Smooth muscle cell (in vitro differentiated cells): ENCODE measurements at regions not wholly inside any gene's neighbourhood (a gene's known extent, or its start where the extent isn't known, plus 50 kb on each side); places are given as distances from the start of the nearest gene placed in this dataset.

Experiments used
- DNase-seq: peaks from one replicate; lab custom pipeline; 2025; ENCODE audit not compliant: unreplicated experiment; lab: John Stamatoyannopoulos, UW
- H2AFZ ChIP-seq: fragments of 200-600 bp; sonication (generic); 2 replicates; pipeline ENCODE4 v1.6.0; 2016; ENCODE audit warnings: antibody characterized with exemption, low read depth, mild to moderate bottlenecking
- H3F3A ChIP-seq: fragments of 200-600 bp; sonication (generic); 2 replicates; pipeline ENCODE4 v1.6.0; 2017; ENCODE audit warnings: antibody characterized with exemption, low read depth
- H3K27ac ChIP-seq: fragments of 200-600 bp; sonication (generic); 2 replicates; pipeline ENCODE4 v1.5.1; 2016; ENCODE audit warnings: low read depth, mild to moderate bottlenecking
- H3K27me3 ChIP-seq: fragments of 200-600 bp; sonication (generic); 2 replicates; pipeline ENCODE4 v1.6.1; 2016; ENCODE audit warnings: low read depth, mild to moderate bottlenecking
- H3K36me3 ChIP-seq: fragments of 200-600 bp; sonication (generic); 2 replicates; pipeline ENCODE4 v1.5.1; 2016; ENCODE audit warnings: low read depth
- H3K4me1 ChIP-seq: fragments of 200-600 bp; sonication (generic); 2 replicates; pipeline ENCODE4 v1.5.1; 2016; ENCODE audit warnings: low read depth
- H3K4me2 ChIP-seq: fragments of 200-600 bp; sonication (generic); 2 replicates; pipeline ENCODE4 v1.6.0; 2016; ENCODE audit warnings: mild to moderate bottlenecking
- H3K4me3 ChIP-seq: fragments of 200-600 bp; sonication (generic); 2 replicates; pipeline ENCODE4 v1.5.1; 2016; ENCODE audit warnings: mild to moderate bottlenecking
- H3K79me2 ChIP-seq: fragments of 200-600 bp; sonication (generic); 2 replicates; pipeline ENCODE4 v1.6.0; 2016; ENCODE audit warnings: low read depth, mild to moderate bottlenecking
- H3K9ac ChIP-seq: fragments of 200-600 bp; sonication (generic); 2 replicates; pipeline ENCODE4 v1.6.0; 2016; ENCODE audit warnings: low read depth
- H3K9me3 ChIP-seq: fragments of 200-600 bp; sonication (generic); replicated peaks from 2 replicates; pipeline ENCODE4 v1.5.1; 2016; ENCODE audit warnings: low read depth
- H4K20me1 ChIP-seq: fragments of 200-600 bp; sonication (generic); 2 replicates; pipeline ENCODE4 v1.6.0; 2016; ENCODE audit warnings: low read depth
- CTCF ChIP-seq: fragments of 200-600 bp; sonication (generic); IDR thresholded peaks from 2 replicates; pipeline ENCODE4 v1.5.1; 2017; ENCODE audit warnings: borderline replicate concordance, mild to moderate bottlenecking, antibody characterized with exemption; ENCODE audit not compliant: insufficient read depth, poor library complexity, severe bottlenecking
- WGBS: methylation state at CpG from one replicate; pipeline ENCODE4 v1.1.7; 2016; ENCODE audit warnings: low lambda C conversion rate; 5-methylcytosine and 5-hydroxymethylcytosine counted together

- H3K27me3 ChIP-seq: no peaks in the 10 kb centered on the region
- H3K36me3 ChIP-seq: no peaks in the 10 kb centered on the region
- peaks cover 8% of the 10 kb centered on the region for H3K4me1 ChIP-seq
- DNase-seq: no peak
- no peak overlapping the region for H2AFZ ChIP-seq
- no peaks in the 10 kb centered on the region for H3K79me2 ChIP-seq
- H3K27ac ChIP-seq: no peak overlapping the region
- no peak overlapping the region for H3K4me2 ChIP-seq
- 96% methylated on average over 1 of the region's 1 CpG for WGBS
- H4K20me1 ChIP-seq: no peaks in the 10 kb centered on the region
- H3K9me3 ChIP-seq: no peaks in the 10 kb centered on the region
- TF ChIP-seq CTCF: no peak
- peaks cover 21% of the 10 kb centered on the region for H3F3A ChIP-seq
- H3K9ac ChIP-seq: no peak overlapping the region
- H3K4me3 ChIP-seq: no peak overlapping the region
These were observed 63.4 kb upstream of the STXBP6 start for GRCh38 chr14:25113394-25113793.

- TF ChIP-seq CTCF: no peak
- Histone ChIP-seq H3K9ac (peak overlapping the region; percentile 72), H3K79me2 (no peaks in the 10 kb centered on the region), H3K36me3 (no peaks in the 10 kb centered on the region), H3K27me3 (no peaks in the 10 kb centered on the region), H3K4me2 (peak overlapping the region; percentile 73), H3K4me3 (no peak overlapping the region), H4K20me1 (no peaks in the 10 kb centered on the region), H3K27ac (peak overlapping the region; percentile 96), H2AFZ (no peak overlapping the region), H3F3A (peaks cover 21% of the 10 kb centered on the region), H3K9me3 (no peaks in the 10 kb centered on the region), H3K4me1 (peaks cover 8% of the 10 kb centered on the region)
- no peak for DNase-seq
- WGBS: 6% methylated on average over 2 of the region's 2 CpGs
These were observed 61.2 kb upstream of the STXBP6 start for GRCh38 chr14:25111061-25111601.

GRCh38 chr14:25110106-25110505 lies 60.2 kb upstream of the STXBP6 start:
- Histone ChIP-seq H3K4me3 (no peak overlapping the region), H4K20me1 (no peaks in the 10 kb centered on the region), H3K79me2 (no peaks in the 10 kb centered on the region), H3K4me1 (peaks cover 8% of the 10 kb centered on the region), H2AFZ (peak overlapping the region; percentile 64), H3K27me3 (no peaks in the 10 kb centered on the region), H3F3A (peaks cover 21% of the 10 kb centered on the region), H3K9me3 (no peaks in the 10 kb centered on the region), H3K9ac (peak overlapping the region; percentile 72), H3K27ac (peak overlapping the region; percentile 96), H3K36me3 (no peaks in the 10 kb centered on the region), H3K4me2 (peak overlapping the region; percentile 73)
- no peak for TF ChIP-seq CTCF
- 13% methylated on average over 2 of the region's 2 CpGs for WGBS
- DNase-seq: no peak

- WGBS: 37% methylated on average over 2 of the region's 2 CpGs
- no peak for DNase-seq
- no peaks in the 10 kb centered on the region for H3K36me3 ChIP-seq
- TF ChIP-seq CTCF: no peak
- no peaks in the 10 kb centered on the region for H3K79me2 ChIP-seq
- peaks cover 21% of the 10 kb centered on the region for H3F3A ChIP-seq
- H3K4me3 ChIP-seq: no peak overlapping the region
- peak overlapping the region; percentile 73 for H3K4me2 ChIP-seq
- H4K20me1 ChIP-seq: no peaks in the 10 kb centered on the region
- no peaks in the 10 kb centered on the region for H3K27me3 ChIP-seq
- H3K9ac ChIP-seq: peak overlapping the region; percentile 72
- H3K9me3 ChIP-seq: no peaks in the 10 kb centered on the region
- peaks cover 8% of the 10 kb centered on the region for H3K4me1 ChIP-seq
- H2AFZ ChIP-seq: no peak overlapping the region
- peak overlapping the region; percentile 96 for H3K27ac ChIP-seq
These were observed 59.0 kb upstream of the STXBP6 start for GRCh38 chr14:25108959-25109358.
